Thyroid gland (tissue), 4 donors: ENCODE measurements at regions not wholly inside any gene's neighbourhood (a gene's known extent, or its start where the extent isn't known, plus 50 kb on each side); places are given as distances from the start of the nearest gene placed in this dataset. TPM values are rescaled to one million over a fixed set of nuclear protein-coding genes. Genes with fewer than 3 reads are reported as not detected.

Experiments
- DNase-seq, 2 donors: peaks; one replicate each; pipeline ENCODE4 v3.0.0-alpha.2; 2019
- H3K27ac ChIP-seq, 3 donors: fragments of 200-600 bp; sonication (generic); 1 replicate in 2 of 3; 2 replicates in 1 of 3; pipeline ENCODE4 v1.5.1; 2016 to 2019; ENCODE audit warnings: mild to moderate bottlenecking in 1 of 3, moderate library complexity in 1 of 3
- H3K27me3 ChIP-seq: fragments of 200-600 bp; sonication (generic); one replicate; pipeline ENCODE4 v1.5.1; 2019
- H3K36me3 ChIP-seq, 2 donors: fragments of 200-600 bp; sonication (generic); one replicate each; pipeline ENCODE4 v1.5.1; 2016 to 2019
- H3K4me1 ChIP-seq, 2 donors: fragments of 200-600 bp; sonication (generic); one replicate each; pipeline ENCODE4 v1.5.1; 2017 to 2019
- H3K4me3 ChIP-seq, 3 donors: fragments of 200-600 bp; sonication (generic); replicated peaks in 1 of 3; 1 replicate in 2 of 3; 2 replicates in 1 of 3; pipeline ENCODE4 v1.5.1; 2016; ENCODE audit warnings: mild to moderate bottlenecking in 1 of 3
- H3K9me3 ChIP-seq: fragments of 200-600 bp; sonication (generic); one replicate; pipeline ENCODE4 v1.5.1; 2017
- CTCF ChIP-seq, 6 experiments: fragments of 200-600 bp in 3 of 6; fragments of 450-650 bp in 3 of 6; sonication (generic) in 3 of 6; IDR thresholded peaks; one replicate each; pipeline ENCODE4 v1.5.1; 2016 to 2019; ENCODE audit warnings: antibody characterized with exemption in 6 of 6, mild to moderate bottlenecking in 2 of 6, inconsistent platforms in 1 of 6, moderate library complexity in 1 of 6
- POLR2A ChIP-seq, 2 donors: fragments of 450-650 bp; IDR thresholded peaks; one replicate each; pipeline ENCODE4 v1.6.1; 2017; ENCODE audit warnings: antibody characterized with exemption in 2 of 2, mild to moderate bottlenecking in 2 of 2, moderate library complexity in 1 of 2
- WGBS, 2 donors: methylation state at CpG; one replicate each; pipeline ENCODE4 v1.1.5; 2017; 5-methylcytosine and 5-hydroxymethylcytosine counted together
- intact Hi-C: fragments of 100-400 bp; cut with DNase I; formaldehyde crosslinking; loops from one replicate; pipeline ENCODE4 v1.15.1; 2023
- small RNA-seq: library from RNA; depleted of rRNA; stranded (forward); fragments of <200 nt; gene quantifications from one replicate; pipeline ENCODE3, GENCODE V24; 2016

- H3K27ac ChIP-seq, result no peak overlapping the region
- H3K27me3 ChIP-seq, result no peaks in the 10 kb centered on the region
- no peaks in the 10 kb centered on the region for H3K4me1 ChIP-seq
- no peaks in the 10 kb centered on the region for H3K9me3 ChIP-seq
- WGBS, 2 donors, result 88 to 93% methylated on average over 2 of the region's 2 CpGs
- intact Hi-C loops, result no loop called here
- H3K4me3 ChIP-seq, result no peak overlapping the region
- TF ChIP-seq CTCF (IDR thresholded peaks at IDR 0.05), result no peak
- H3K36me3 ChIP-seq, result no peaks in the 10 kb centered on the region
- no peak for DNase-seq
These were observed 51.6 kb upstream of the GTSF1L start for GRCh38 chr20:43778375-43778774.

- TF ChIP-seq POLR2A (IDR thresholded peaks at IDR 0.05) (no peak), CTCF (IDR thresholded peaks at IDR 0.05) (no peak)
- no peaks in the 10 kb centered on the region for H3K36me3 ChIP-seq
- H3K4me3 ChIP-seq, result no peak overlapping the region
- intact Hi-C loops, result no loop called here
- H3K27ac ChIP-seq, result no peak overlapping the region
- 94 to 100% methylated on average over 1 of the region's 1 CpG for WGBS, 2 donors
- DNase-seq, result no peak
- no peaks in the 10 kb centered on the region for H3K4me1 ChIP-seq
- no peaks in the 10 kb centered on the region for H3K27me3 ChIP-seq
- no peaks in the 10 kb centered on the region for H3K9me3 ChIP-seq
These were observed 49.9 kb upstream of the GTSF1L start for GRCh38 chr20:43776691-43777090.

Small RNA genes in the stretch of these regions (small RNA-seq; reads per million reads assigned to genes)
- gene RNU6-639P, result not detected
